Transverse colon (tissue), 4 donors: ENCODE measurements at regions not wholly inside any gene's neighbourhood (a gene's known extent, or its start where the extent isn't known, plus 50 kb on each side); places are given as distances from the start of the nearest gene placed in this dataset.

Source experiments
- DNase-seq: peaks from one replicate; pipeline ENCODE4 v3.0.0-alpha.2; 2019
- H3K27ac ChIP-seq, 4 donors: fragments of 200-600 bp; sonication (generic); 2 replicates each; pipeline ENCODE4 v1.5.1; 2016 to 2018; ENCODE audit warnings: inconsistent platforms in 4 of 4
- H3K27me3 ChIP-seq: fragments of 200-600 bp; sonication (generic); 2 replicates; pipeline ENCODE4 v1.5.1; 2017; ENCODE audit warnings: inconsistent platforms
- H3K36me3 ChIP-seq, 4 donors: fragments of 200-600 bp; sonication (generic); 2 replicates each; pipeline ENCODE4 v1.5.1; 2017 to 2019; ENCODE audit warnings: inconsistent platforms in 4 of 4
- H3K4me1 ChIP-seq, 4 donors: fragments of 200-600 bp; sonication (generic); 2 replicates each; pipeline ENCODE4 v1.5.1; 2017 to 2020; ENCODE audit warnings: inconsistent platforms in 4 of 4
- H3K4me3 ChIP-seq, 4 donors: fragments of 200-600 bp; sonication (generic); 1 replicate in 1 of 4; 2 replicates in 3 of 4; pipeline versions ENCODE4 v1.5.1 to v1.6.1; 2017 to 2019; ENCODE audit warnings: inconsistent platforms in 4 of 4
- H3K9me3 ChIP-seq, 2 donors: fragments of 200-600 bp; sonication (generic); 2 replicates each; pipeline ENCODE4 v1.5.1; 2017 to 2019; ENCODE audit warnings: inconsistent platforms in 2 of 2
- CTCF ChIP-seq, 5 experiments: fragments of 200-600 bp in 3 of 5; fragments of 450-650 bp in 2 of 5; sonication (generic) in 3 of 5; IDR thresholded peaks; 1 replicate in 2 of 5; 2 replicates in 3 of 5; pipeline ENCODE4 v1.5.1; 2016 to 2017; ENCODE audit warnings: antibody characterized with exemption in 5 of 5, inconsistent platforms in 3 of 5, mild to moderate bottlenecking in 2 of 5, moderate library complexity in 1 of 5
- EP300 ChIP-seq: sonication (generic); formaldehyde crosslinking; IDR thresholded peaks from one replicate; pipeline ENCODE4 v1.6.1; 2017; ENCODE audit warnings: antibody characterized with exemption, low read depth
- POLR2A ChIP-seq: fragments of 450-650 bp; IDR thresholded peaks from one replicate; pipeline ENCODE4 v1.6.1; 2016; ENCODE audit warnings: antibody characterized with exemption, mild to moderate bottlenecking, moderate library complexity
- POLR2AphosphoS5 ChIP-seq, 3 donors: sonication (generic); formaldehyde crosslinking; IDR thresholded peaks; one replicate each; pipeline ENCODE4 v1.6.1; 2016; ENCODE audit warnings: antibody characterized with exemption in 3 of 3
- WGBS, 2 donors: methylation state at CpG; one replicate each; pipeline ENCODE4 v1.1.5; 2018; ENCODE audit warnings: low coverage in 1 of 2; 5-methylcytosine and 5-hydroxymethylcytosine counted together
- in situ Hi-C, 4 donors: fragments of 200-750 bp; cut with MboI; loops; one replicate each; pipeline versions ENCODE4 v1.15.0 to v1.15.1; 2017; ENCODE audit warnings: low sequenced_read_pairs in 3 of 4, low pct_ligation_motif_present in 1 of 4, low pct_unique_long_range_greater_than_20kb in 1 of 4
- intact Hi-C: fragments of 100-400 bp; cut with DNase I; formaldehyde crosslinking; loops from one replicate; pipeline ENCODE4 v1.15.1; 2023; ENCODE audit warnings: low total_unique reads

GRCh38 chr13:105070452-105070851, 1465.0 kb downstream of the EFNB2 start:
- H3K27me3 ChIP-seq, result no peaks in the 10 kb centered on the region
- in situ Hi-C loops, result no loop called here
- WGBS, 2 donors, result 69 to 90% methylated on average over 1 of the region's 1 CpG

GRCh38 chr13:105069106-105069505, 1466.4 kb downstream of the EFNB2 start:
- intact Hi-C loops, result no loop called here
- Histone ChIP-seq H3K4me3 (no peak overlapping the region), H3K36me3 (no peaks in the 10 kb centered on the region), H3K9me3 (no peaks in the 10 kb centered on the region), H3K27me3 (no peaks in the 10 kb centered on the region), H3K27ac (no peak overlapping the region), H3K4me1 (no peaks in the 10 kb centered on the region)
- in situ Hi-C loops, result no loop called here
- no peak for DNase-seq
- TF ChIP-seq POLR2A (no peak), POLR2AphosphoS5 (IDR thresholded peaks at IDR 0.05) (no peak), CTCF (IDR thresholded peaks at IDR 0.05) (no peak), EP300 (no peak)

More at GRCh38 chr13:105070452-105070851, 1465.0 kb downstream of the EFNB2 start:
- no peak for DNase-seq
- no peaks in the 10 kb centered on the region for H3K9me3 ChIP-seq
- no peak overlapping the region for H3K27ac ChIP-seq
- intact Hi-C loops, result no loop called here
- TF ChIP-seq CTCF (IDR thresholded peaks at IDR 0.05) (no peak), POLR2A (no peak), POLR2AphosphoS5 (IDR thresholded peaks at IDR 0.05) (no peak), EP300 (no peak)
- H3K4me1 ChIP-seq, result no peaks in the 10 kb centered on the region
- no peak overlapping the region for H3K4me3 ChIP-seq
- H3K36me3 ChIP-seq, result no peaks in the 10 kb centered on the region

- no peaks in the 10 kb centered on the region for H3K9me3 ChIP-seq
- 79 to 83% methylated on average over 5 of the region's 5 CpGs for WGBS, 2 donors
- no peaks in the 10 kb centered on the region for H3K27me3 ChIP-seq
- H3K27ac ChIP-seq, result no peak overlapping the region
- TF ChIP-seq POLR2AphosphoS5 (IDR thresholded peaks at IDR 0.05) (no peak), POLR2A (no peak), CTCF (IDR thresholded peaks at IDR 0.05) (no peak), EP300 (no peak)
- in situ Hi-C loops, result no loop called here
- no peak overlapping the region for H3K4me3 ChIP-seq
- no peak for DNase-seq
- no peaks in the 10 kb centered on the region for H3K36me3 ChIP-seq
- intact Hi-C loops, result no loop called here
- no peaks in the 10 kb centered on the region for H3K4me1 ChIP-seq
Observed at GRCh38 chr13:105063676-105064075, 1471.8 kb downstream of the EFNB2 start.

- Histone ChIP-seq H3K4me3 (no peak overlapping the region), H3K36me3 (no peaks in the 10 kb centered on the region), H3K27me3 (no peaks in the 10 kb centered on the region), H3K27ac (no peak overlapping the region), H3K4me1 (no peaks in the 10 kb centered on the region), H3K9me3 (no peaks in the 10 kb centered on the region)
- 83 to 90% methylated on average over 4 to 7 of the region's 7 CpGs for WGBS, 2 donors
- in situ Hi-C loops (no loop called here), intact Hi-C loops (no loop called here)
- no peak for TF ChIP-seq CTCF (IDR thresholded peaks at IDR 0.05)
- no peak for TF ChIP-seq POLR2A
- no peak for TF ChIP-seq POLR2AphosphoS5 (IDR thresholded peaks at IDR 0.05)
- no peak for TF ChIP-seq EP300
- DNase-seq, result no peak
Observed at GRCh38 chr13:105059786-105060185, 1475.7 kb downstream of the EFNB2 start.
